DOHH2 (cell line): ENCODE measurements at regions not wholly inside any gene's neighbourhood (a gene's known extent, or its start where the extent isn't known, plus 50 kb on each side); places are given as distances from the start of the nearest gene placed in this dataset.
"Not testable (repeated sequence)": the region's sequence is repeated elsewhere in the genome, so short reads cannot be mapped to it uniquely, and the experiment has no call there.

Experiments
- H3F3A ChIP-seq: fragments of 200-600 bp; sonication (generic), shearing (Covaris generic); 2 replicates; pipeline ENCODE4 v1.6.0; 2016; ENCODE audit warnings: antibody characterized with exemption, mild to moderate bottlenecking; ENCODE audit not compliant: control insufficient read depth, insufficient read depth
- H3K27ac ChIP-seq: fragments of 200-600 bp; sonication (generic); 2 replicates; pipeline ENCODE4 v1.5.1; 2014; ENCODE audit warnings: low read depth, mild to moderate bottlenecking, low read length, moderate library complexity
- H3K27me3 ChIP-seq: fragments of 200-600 bp; sonication (generic); 2 replicates; pipeline ENCODE4 v1.6.1; 2014; ENCODE audit warnings: mild to moderate bottlenecking, low read length, mixed read lengths; ENCODE audit not compliant: control insufficient read depth
- H3K36me3 ChIP-seq: fragments of 200-600 bp; sonication (generic); 2 replicates; pipeline ENCODE4 v1.6.1; 2014; ENCODE audit warnings: mild to moderate bottlenecking, low read length, moderate library complexity, mixed read lengths; ENCODE audit not compliant: control insufficient read depth
- H3K4me1 ChIP-seq: fragments of 200-600 bp; sonication (generic); 2 replicates; pipeline ENCODE4 v1.6.1; 2014; ENCODE audit warnings: mild to moderate bottlenecking, low read length, mixed read lengths; ENCODE audit not compliant: control insufficient read depth
- H3K4me2 ChIP-seq: fragments of 200-600 bp; sonication (generic); 2 replicates; pipeline ENCODE4 v1.6.0; 2014; ENCODE audit warnings: mild to moderate bottlenecking, low read length, moderate library complexity
- H3K4me3 ChIP-seq: fragments of 200-600 bp; sonication (generic); 2 replicates; pipeline ENCODE4 v1.5.1; 2014; ENCODE audit warnings: mild to moderate bottlenecking, low read length, mixed read lengths
- H3K79me2 ChIP-seq: fragments of 200-600 bp; sonication (generic); 2 replicates; pipeline ENCODE4 v1.6.1; 2014; ENCODE audit warnings: mild to moderate bottlenecking, low read length, mixed read lengths; ENCODE audit not compliant: control insufficient read depth
- H3K9me2 ChIP-seq: fragments of 200-600 bp; sonication (generic); replicated peaks from 2 replicates; pipeline ENCODE4 v1.6.1; 2014; ENCODE audit warnings: mild to moderate bottlenecking, low read length, mixed read lengths; ENCODE audit not compliant: control insufficient read depth
- H3K9me3 ChIP-seq: fragments of 200-600 bp; sonication (generic); 2 replicates; pipeline ENCODE4 v1.6.1; 2014; ENCODE audit warnings: antibody characterized with exemption, low read length, mixed read lengths; ENCODE audit not compliant: control insufficient read depth, insufficient read depth
- H4K20me1 ChIP-seq: fragments of 200-600 bp; sonication (generic); 2 replicates; pipeline ENCODE4 v1.6.0; 2014; ENCODE audit warnings: low read depth, mild to moderate bottlenecking, antibody characterized with exemption, low read length, moderate library complexity; ENCODE audit not compliant: control insufficient read depth, insufficient read depth
- CTCF ChIP-seq: fragments of 200-600 bp; sonication (generic); IDR thresholded peaks from one replicate; pipeline ENCODE4 v1.5.1; 2014; ENCODE audit warnings: antibody characterized with exemption, mild to moderate bottlenecking, low read depth, low read length; ENCODE audit not compliant: poor library complexity, severe bottlenecking
- EZH2phosphoT487 ChIP-seq: fragments of 200-600 bp; sonication (generic); IDR thresholded peaks from 2 replicates; pipeline ENCODE4 v1.6.1; 2017; ENCODE audit warnings: borderline replicate concordance, mild to moderate bottlenecking, antibody characterized with exemption, low read length, moderate library complexity, mixed read lengths

- Histone ChIP-seq H3K9me2 (no peaks in the 10 kb centered on the region), H3F3A (no peaks in the 10 kb centered on the region), H4K20me1 (no peaks in the 10 kb centered on the region), H3K27me3 (peaks cover 10% of the 10 kb centered on the region), H3K79me2 (no peaks in the 10 kb centered on the region), H3K27ac (no peak overlapping the region), H3K4me1 (no peaks in the 10 kb centered on the region), H3K9me3 (no peaks in the 10 kb centered on the region), H3K4me2 (no peak overlapping the region), H3K4me3 (no peak overlapping the region), H3K36me3 (no peaks in the 10 kb centered on the region)
- no peak for TF ChIP-seq CTCF
- no peak for TF ChIP-seq EZH2phosphoT487
Observed at GRCh38 chr16:86737083-86737482, 158.7 kb downstream of the FOXL1 start.

GRCh38 chr16:86738322-86738721 lies 160.0 kb downstream of the FOXL1 start:
- H3K4me1 ChIP-seq, H3K27ac ChIP-seq, H3K9me2 ChIP-seq, H3K27me3 ChIP-seq, H3K9me3 ChIP-seq, H4K20me1 ChIP-seq, H3K79me2 ChIP-seq, H3K4me3 ChIP-seq, H3K36me3 ChIP-seq, H3K4me2 ChIP-seq, H3F3A ChIP-seq: not testable (repeated sequence)

GRCh38 chr16:86739178-86739577 lies 160.8 kb downstream of the FOXL1 start:
- no peaks in the 10 kb centered on the region for H4K20me1 ChIP-seq
- H3K4me3 ChIP-seq, result no peak overlapping the region
- H3K4me2 ChIP-seq, result no peak overlapping the region
- H3K27ac ChIP-seq, result no peak overlapping the region
- no peaks in the 10 kb centered on the region for H3K9me3 ChIP-seq
- H3K4me1 ChIP-seq, result no peaks in the 10 kb centered on the region
- H3K79me2 ChIP-seq, result no peaks in the 10 kb centered on the region
- no peak for TF ChIP-seq CTCF
- TF ChIP-seq EZH2phosphoT487, result no peak
- H3K9me2 ChIP-seq, result no peaks in the 10 kb centered on the region
- H3K27me3 ChIP-seq, result peaks cover 2% of the 10 kb centered on the region; the same call in 1 of the 2 replicates
- no peaks in the 10 kb centered on the region for H3F3A ChIP-seq
- H3K36me3 ChIP-seq, result no peaks in the 10 kb centered on the region

- Histone ChIP-seq H3K36me3 (no peaks in the 10 kb centered on the region), H3K27me3 (peaks cover 2% of the 10 kb centered on the region; the same call in 1 of the 2 replicates), H3K79me2 (no peaks in the 10 kb centered on the region), H3K9me2 (no peaks in the 10 kb centered on the region), H3K4me1 (no peaks in the 10 kb centered on the region), H3F3A (no peaks in the 10 kb centered on the region), H3K9me3 (no peaks in the 10 kb centered on the region), H3K27ac (no peak overlapping the region), H4K20me1 (no peaks in the 10 kb centered on the region), H3K4me3 (no peak overlapping the region), H3K4me2 (no peak overlapping the region)
- TF ChIP-seq CTCF, result no peak
- TF ChIP-seq EZH2phosphoT487, result no peak
Observed at GRCh38 chr16:86739808-86740207, 161.5 kb downstream of the FOXL1 start.
